Left cardiac atrium (tissue), 4 donors: ENCODE measurements at regions not wholly inside any gene's neighbourhood (a gene's known extent, or its start where the extent isn't known, plus 50 kb on each side); places are given as distances from the start of the nearest gene placed in this dataset.

Experiments used
- ATAC-seq, 2 donors: fragments of 200-7000 bp; cut with Tn5 transposase; one replicate each; pipeline ENCODE4 v1.9.1; 2020; ENCODE audit warnings: mild to moderate bottlenecking in 2 of 2, moderate library complexity in 2 of 2
- DNase-seq: peaks from one replicate; pipeline ENCODE4 v3.0.0-alpha.2; 2020
- intact Hi-C, 2 donors: fragments of 100-400 bp; cut with DNase I; formaldehyde crosslinking; loops; one replicate each; pipeline versions ENCODE4 v1.14.1 to v1.15.1; 2022 to 2023
- donor health status: DM: no; HTN: yes; CAD: no.
- donor health status: DM: no; HTN: yes; CAD: no; lungs with severe emphysema.
- donor health status: DM: yes; HTN: yes; CAD: no.
- donor health status: Dilated cardiomyopathy.

GRCh38 chr13:111506125-111506524 is 185.7 kb downstream of the TEX29 start:
- intact Hi-C loops = no loop called here
- ATAC-seq = no peak
- no peak for DNase-seq

GRCh38 chr13:111506621-111507020 is 186.2 kb downstream of the TEX29 start:
- intact Hi-C loops = no loop called here
- DNase-seq (no peak), ATAC-seq (no peak)

- intact Hi-C loops = no loop called here
- ATAC-seq = no peak
- DNase-seq = no peak
These were observed 187.9 kb downstream of the TEX29 start for GRCh38 chr13:111508164-111508870.

- ATAC-seq = no peak
- intact Hi-C loops = no loop called here
- DNase-seq = no peak
These were observed 188.6 kb downstream of the TEX29 start for GRCh38 chr13:111508902-111509509.

GRCh38 chr13:111510502-111511218 is 190.2 kb downstream of the TEX29 start:
- DNase-seq = no peak
- intact Hi-C loops = no loop called here
- ATAC-seq = no peak

GRCh38 chr13:111511219-111511732 is 190.8 kb downstream of the TEX29 start:
- no peak for DNase-seq
- ATAC-seq = no peak
- intact Hi-C loops = no loop called here

GRCh38 chr13:111511805-111512504 is 191.5 kb downstream of the TEX29 start:
- ATAC-seq = peak in 1 of 2 donors; percentile 37
- intact Hi-C loops = no loop called here
- DNase-seq = no peak

- DNase-seq (no peak), ATAC-seq (no peak)
- intact Hi-C loops = no loop called here
These were observed 192.3 kb downstream of the TEX29 start for GRCh38 chr13:111512707-111513106.

- DNase-seq (no peak), ATAC-seq (no peak)
- intact Hi-C loops = no loop called here
These were observed 193.5 kb downstream of the TEX29 start for GRCh38 chr13:111513766-111514609.

- DNase-seq (no peak), ATAC-seq (no peak)
- intact Hi-C loops = no loop called here
These were observed 194.3 kb downstream of the TEX29 start for GRCh38 chr13:111514610-111515306.

- ATAC-seq = no peak
- DNase-seq = no peak
- intact Hi-C loops = no loop called here
These were observed 194.8 kb downstream of the TEX29 start for GRCh38 chr13:111515307-111515617.

GRCh38 chr13:111515635-111516034 is 195.2 kb downstream of the TEX29 start:
- intact Hi-C loops = no loop called here
- no peak for DNase-seq

GRCh38 chr13:111516712-111517640 is 196.5 kb downstream of the TEX29 start:
- ATAC-seq (no peak), DNase-seq (no peak)
- intact Hi-C loops = no loop called here

More at GRCh38 chr13:111515635-111516034, 195.2 kb downstream of the TEX29 start:
- no peak for ATAC-seq

- DNase-seq = no peak
- no peak for ATAC-seq
- intact Hi-C loops = no loop called here
These were observed 197.2 kb downstream of the TEX29 start for GRCh38 chr13:111517641-111518010.

GRCh38 chr13:111518161-111518792 is 197.8 kb downstream of the TEX29 start:
- intact Hi-C loops = no loop called here
- no peak for ATAC-seq
- DNase-seq = no peak

- intact Hi-C loops = no loop called here
- ATAC-seq (no peak), DNase-seq (no peak)
These were observed 198.6 kb downstream of the TEX29 start for GRCh38 chr13:111519041-111519440.
